ENCODE measurements at regions not wholly inside any gene's neighbourhood (a gene's known extent, or its start where the extent isn't known, plus 50 kb on each side); places are given as distances from the start of the nearest gene placed in this dataset.
"Not testable (repeated sequence)": the region's sequence is repeated elsewhere in the genome, so short reads cannot be mapped to it uniquely, and the experiment has no call there.

DNA sequence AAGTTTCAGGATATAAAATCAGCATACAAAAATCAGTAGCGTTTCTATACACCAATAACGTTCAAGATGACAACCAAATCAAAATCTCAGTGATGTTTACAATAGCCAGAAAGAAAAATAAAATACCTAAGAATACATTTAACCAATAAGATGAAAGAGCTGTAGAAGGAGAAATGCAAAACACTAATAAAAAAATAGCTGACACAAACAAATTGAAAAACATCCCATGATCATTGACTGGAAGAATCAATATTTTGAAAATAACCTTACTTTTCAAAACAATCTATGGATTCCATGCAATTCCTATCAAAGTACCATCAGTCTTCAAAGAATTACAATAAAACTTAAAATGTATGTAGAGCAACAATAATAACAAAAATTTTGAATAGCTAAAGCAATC, 1096.3 kb downstream of the FAT4 start:
- H3K4me3 ChIP-seq = no peak overlapping the region
- no peak for DNase-seq (ENCODE audit: low spot score in 2 of 2)
- no peaks in the 10 kb centered on the region for H3K36me3 ChIP-seq (replicated peaks)
- in situ Hi-C loops (cut with MboI; ENCODE audit: low sequenced_read_pairs) = no loop called here
- H3K27me3 ChIP-seq (ENCODE audit: low read depth) = no peaks in the 10 kb centered on the region
- H3K9me3 ChIP-seq = no peaks in the 10 kb centered on the region
- no peaks in the 10 kb centered on the region for H3K4me1 ChIP-seq

DNA sequence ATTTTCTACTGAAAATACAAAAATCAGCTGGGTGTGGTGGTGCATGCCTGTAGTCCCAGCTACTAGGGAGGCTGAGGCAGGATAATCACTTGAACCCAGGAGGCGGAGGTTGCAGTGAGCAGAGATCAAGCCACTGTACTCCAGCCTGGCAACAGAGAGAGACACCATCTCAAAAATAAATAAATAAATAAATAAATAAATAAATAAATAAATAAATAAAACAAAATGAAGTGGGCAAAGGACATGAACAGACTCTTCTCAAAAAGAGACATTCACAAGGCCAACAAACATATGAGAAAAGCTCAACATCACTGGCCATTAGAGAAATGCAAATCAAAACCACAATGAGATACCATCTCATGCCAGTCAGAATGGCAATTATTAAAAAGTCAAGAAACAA, 1097.6 kb downstream of the FAT4 start:
- in situ Hi-C loops (cut with MboI; ENCODE audit: low sequenced_read_pairs); H3K36me3 ChIP-seq (replicated peaks); H3K9me3 ChIP-seq: not testable (repeated sequence)

GRCh38 chr4:126414741-126415140, 1100.0 kb downstream of the FAT4 start:
- Histone ChIP-seq H3K4me1 (no peaks in the 10 kb centered on the region), H3K36me3 (replicated peaks) (no peaks in the 10 kb centered on the region), H3K27me3 (ENCODE audit: low read depth) (no peaks in the 10 kb centered on the region), H3K4me3 (no peak overlapping the region), H3K9me3 (no peaks in the 10 kb centered on the region)
- in situ Hi-C loops (cut with MboI; ENCODE audit: low sequenced_read_pairs) = no loop called here
- no peak for DNase-seq (ENCODE audit: low spot score in 2 of 2)

More for the DNA sequence above, 1097.6 kb downstream of the FAT4 start:
- H3K4me3 ChIP-seq; DNase-seq (ENCODE audit: low spot score in 2 of 2); H3K27me3 ChIP-seq (ENCODE audit: low read depth); H3K4me1 ChIP-seq: not testable (repeated sequence)

DNA sequence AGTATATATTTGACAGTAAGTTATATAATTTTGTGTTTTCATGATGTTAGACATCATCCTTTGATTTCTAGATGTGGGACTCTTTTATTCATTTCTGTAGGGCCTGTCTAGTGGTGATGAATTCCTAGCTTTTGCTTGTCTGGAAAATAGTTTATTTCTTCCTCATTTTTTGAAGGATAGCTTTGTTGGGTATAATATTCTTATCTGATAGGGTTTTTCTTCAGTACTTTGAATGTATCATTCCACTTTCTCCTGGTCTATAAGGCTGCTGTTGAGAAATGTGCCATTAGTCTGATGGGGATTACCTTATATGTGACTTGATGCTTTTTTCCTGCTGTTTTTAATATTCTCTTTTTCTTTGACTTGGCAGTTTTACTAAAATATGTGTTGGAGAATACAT, 1104.5 kb downstream of the FAT4 start:
- Histone ChIP-seq H3K4me1 (no peaks in the 10 kb centered on the region), H3K4me3 (no peak overlapping the region), H3K36me3 (replicated peaks) (no peaks in the 10 kb centered on the region), H3K27me3 (ENCODE audit: low read depth) (no peaks in the 10 kb centered on the region), H3K9me3 (no peaks in the 10 kb centered on the region)
- in situ Hi-C loops (cut with MboI; ENCODE audit: low sequenced_read_pairs) = no loop called here
- no peak for DNase-seq (ENCODE audit: low spot score in 2 of 2)

DNA sequence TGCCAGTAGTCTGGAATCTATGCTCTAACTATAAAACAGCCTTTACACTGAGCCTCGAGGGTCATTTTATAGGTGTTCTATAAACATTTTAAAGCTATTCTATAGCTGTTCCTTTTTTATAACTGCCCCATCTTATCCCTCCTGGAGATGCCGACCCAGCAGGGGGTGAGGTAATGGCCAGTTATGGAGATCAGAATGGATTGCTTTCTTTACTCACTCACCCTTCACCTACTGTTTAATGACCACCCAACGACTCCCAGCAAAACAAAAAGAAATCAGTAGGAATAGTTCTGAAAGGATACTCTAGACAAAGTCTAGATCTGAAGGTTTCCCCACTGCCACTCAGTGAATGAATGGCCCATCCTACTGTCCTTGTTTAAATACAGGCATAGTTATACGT, 1113.1 kb downstream of the FAT4 start:
- Histone ChIP-seq H3K9me3 (no peaks in the 10 kb centered on the region), H3K4me1 (no peaks in the 10 kb centered on the region), H3K4me3 (no peak overlapping the region), H3K36me3 (replicated peaks) (no peaks in the 10 kb centered on the region), H3K27me3 (ENCODE audit: low read depth) (no peaks in the 10 kb centered on the region)
- in situ Hi-C loops (cut with MboI; ENCODE audit: low sequenced_read_pairs) = no loop called here
- no peak for DNase-seq (ENCODE audit: low spot score in 2 of 2)

- Histone ChIP-seq H3K27me3 (ENCODE audit: low read depth) (no peaks in the 10 kb centered on the region), H3K4me3 (no peak overlapping the region), H3K9me3 (no peaks in the 10 kb centered on the region), H3K36me3 (replicated peaks) (no peaks in the 10 kb centered on the region), H3K4me1 (no peaks in the 10 kb centered on the region)
- in situ Hi-C loops (cut with MboI; ENCODE audit: low sequenced_read_pairs) = no loop called here
- DNase-seq (ENCODE audit: low spot score in 2 of 2) = no peak
Measured at GRCh38 chr4:126431049-126431448, 1116.3 kb downstream of the FAT4 start.

DNA sequence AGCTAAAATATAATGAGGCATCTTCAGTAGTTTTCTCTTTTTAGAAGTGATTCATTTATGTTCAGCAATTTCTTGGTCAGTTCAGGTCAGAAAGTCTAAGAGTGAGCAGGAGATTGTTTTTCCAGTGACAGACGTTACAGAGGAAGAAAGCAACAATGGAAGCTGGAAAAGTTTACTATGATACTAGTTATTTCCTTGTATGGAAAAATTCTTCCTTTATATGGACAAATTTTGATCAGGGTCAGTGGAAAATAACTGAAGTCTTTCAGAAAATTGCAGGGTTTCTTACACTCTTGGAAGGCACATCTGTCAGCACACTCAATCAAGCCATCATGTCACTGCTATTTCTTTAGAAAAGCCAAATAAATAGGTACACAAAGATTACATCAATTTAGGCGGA, 1120.7 kb downstream of the FAT4 start:
- no peak overlapping the region for H3K4me3 ChIP-seq
- in situ Hi-C loops (cut with MboI; ENCODE audit: low sequenced_read_pairs) = no loop called here
- DNase-seq (ENCODE audit: low spot score in 2 of 2) = no peak
- no peaks in the 10 kb centered on the region for H3K36me3 ChIP-seq (replicated peaks)
- H3K9me3 ChIP-seq = no peaks in the 10 kb centered on the region
- no peaks in the 10 kb centered on the region for H3K4me1 ChIP-seq
- no peaks in the 10 kb centered on the region for H3K27me3 ChIP-seq (ENCODE audit: low read depth)

GRCh38 chr4:126440297-126440696, 1125.5 kb downstream of the FAT4 start:
- Histone ChIP-seq H3K4me3 (no peak overlapping the region), H3K4me1 (no peaks in the 10 kb centered on the region; the same call in 1 of the 2 replicates), H3K9me3 (no peaks in the 10 kb centered on the region), H3K27me3 (ENCODE audit: low read depth) (no peaks in the 10 kb centered on the region), H3K36me3 (replicated peaks) (no peaks in the 10 kb centered on the region)
- DNase-seq (ENCODE audit: low spot score in 2 of 2) = no peak
- in situ Hi-C loops (cut with MboI; ENCODE audit: low sequenced_read_pairs) = no loop called here

GRCh38 chr4:126441173-126442035, 1126.6 kb downstream of the FAT4 start:
- Histone ChIP-seq H3K4me1 (no peaks in the 10 kb centered on the region; the same call in 1 of the 2 replicates), H3K9me3 (no peaks in the 10 kb centered on the region), H3K36me3 (replicated peaks) (no peaks in the 10 kb centered on the region), H3K4me3 (no peak overlapping the region), H3K27me3 (ENCODE audit: low read depth) (no peaks in the 10 kb centered on the region)
- DNase-seq (ENCODE audit: low spot score in 2 of 2) = peak in 1 of 2 experiments; percentile 6
- in situ Hi-C loops (cut with MboI; ENCODE audit: low sequenced_read_pairs) = no loop called here

DNA sequence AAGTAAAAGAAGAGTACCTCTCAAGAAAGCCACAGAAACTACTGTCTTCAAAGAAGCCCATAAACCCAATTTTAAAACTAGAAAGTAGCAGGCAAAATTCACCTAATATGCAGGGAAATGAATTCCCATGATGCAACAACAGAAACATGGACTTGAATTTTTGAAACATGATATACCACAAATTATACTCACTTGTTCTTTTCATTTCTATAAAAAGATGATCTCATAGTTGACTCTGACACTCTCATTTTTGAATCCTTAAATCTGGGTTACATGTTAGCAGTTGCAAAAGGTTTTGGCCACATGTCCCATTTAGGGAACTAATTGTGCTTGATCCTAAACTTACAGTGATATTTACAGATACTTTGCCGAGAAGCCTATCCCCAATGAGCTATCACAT, 1130.8 kb downstream of the FAT4 start:
- no peaks in the 10 kb centered on the region for H3K36me3 ChIP-seq (replicated peaks)
- H3K27me3 ChIP-seq (ENCODE audit: low read depth) = no peaks in the 10 kb centered on the region
- no peak for DNase-seq (ENCODE audit: low spot score in 2 of 2)
- in situ Hi-C loops (cut with MboI; ENCODE audit: low sequenced_read_pairs) = no loop called here
- no peak overlapping the region for H3K4me3 ChIP-seq
- no peaks in the 10 kb centered on the region for H3K9me3 ChIP-seq
- peaks cover 4% of the 10 kb centered on the region for H3K4me1 ChIP-seq

DNA sequence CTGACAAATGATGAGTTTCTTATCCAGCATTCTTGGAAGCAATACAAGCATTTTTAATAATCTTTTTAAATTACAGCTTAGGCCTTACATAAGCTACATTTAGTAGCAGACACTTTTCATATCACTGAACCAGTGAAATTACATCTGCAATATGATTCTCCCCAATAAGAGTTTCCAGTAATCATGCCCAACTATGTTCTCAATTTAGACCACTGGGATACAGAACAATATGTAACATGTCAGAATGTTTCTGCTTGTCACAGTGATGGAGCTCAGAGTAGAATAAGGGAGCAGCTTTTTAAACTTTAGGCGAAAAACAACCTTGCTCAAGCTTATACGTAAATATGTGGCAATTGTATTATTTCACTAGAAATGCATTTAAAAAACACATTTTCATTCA, 1132.2 kb downstream of the FAT4 start:
- DNase-seq (ENCODE audit: low spot score in 2 of 2) = no peak
- Histone ChIP-seq H3K4me3 (no peak overlapping the region), H3K4me1 (peaks cover 4% of the 10 kb centered on the region), H3K36me3 (replicated peaks) (no peaks in the 10 kb centered on the region), H3K9me3 (no peaks in the 10 kb centered on the region), H3K27me3 (ENCODE audit: low read depth) (no peaks in the 10 kb centered on the region)
- in situ Hi-C loops (cut with MboI; ENCODE audit: low sequenced_read_pairs) = no loop called here

DNA sequence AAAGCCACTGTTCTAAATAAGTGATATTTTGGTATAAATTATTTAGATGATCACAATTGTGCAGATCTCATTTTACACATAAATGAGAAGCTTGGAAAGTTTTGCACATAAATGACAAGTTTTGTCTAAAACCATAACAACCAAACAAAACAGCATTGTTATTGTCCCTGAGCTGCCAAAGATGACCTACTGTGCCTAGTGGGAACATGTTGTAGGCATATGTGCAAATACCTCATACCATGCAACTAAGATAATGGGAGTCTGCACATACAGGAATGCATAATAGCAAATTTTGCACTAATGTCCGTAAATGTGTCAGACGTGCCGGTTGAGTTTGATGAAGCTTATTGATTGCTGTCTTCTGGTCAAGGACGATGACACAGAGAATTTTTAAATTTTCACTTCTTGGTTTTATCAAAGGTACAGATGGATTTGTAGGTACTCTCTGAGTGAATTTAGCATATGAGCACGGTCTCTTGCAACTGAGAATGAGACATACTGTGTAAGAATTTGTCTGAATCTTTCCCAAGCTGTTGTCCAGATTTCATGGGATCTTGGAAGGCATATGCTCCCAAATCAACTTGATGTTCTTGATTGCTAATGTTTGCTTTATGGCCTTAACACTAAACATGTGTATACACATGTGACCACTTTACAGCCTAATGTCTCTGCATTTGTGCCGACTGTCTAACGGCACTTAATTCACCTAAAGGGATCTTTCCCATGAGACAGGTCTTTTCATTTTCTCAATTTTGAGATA, 1133.5 kb downstream of the FAT4 start:
- no peaks in the 10 kb centered on the region for H3K9me3 ChIP-seq
- DNase-seq (ENCODE audit: low spot score in 2 of 2) = peak in 1 of 2 experiments; percentile 11
- in situ Hi-C loops (cut with MboI; ENCODE audit: low sequenced_read_pairs) = no loop called here

DNA sequence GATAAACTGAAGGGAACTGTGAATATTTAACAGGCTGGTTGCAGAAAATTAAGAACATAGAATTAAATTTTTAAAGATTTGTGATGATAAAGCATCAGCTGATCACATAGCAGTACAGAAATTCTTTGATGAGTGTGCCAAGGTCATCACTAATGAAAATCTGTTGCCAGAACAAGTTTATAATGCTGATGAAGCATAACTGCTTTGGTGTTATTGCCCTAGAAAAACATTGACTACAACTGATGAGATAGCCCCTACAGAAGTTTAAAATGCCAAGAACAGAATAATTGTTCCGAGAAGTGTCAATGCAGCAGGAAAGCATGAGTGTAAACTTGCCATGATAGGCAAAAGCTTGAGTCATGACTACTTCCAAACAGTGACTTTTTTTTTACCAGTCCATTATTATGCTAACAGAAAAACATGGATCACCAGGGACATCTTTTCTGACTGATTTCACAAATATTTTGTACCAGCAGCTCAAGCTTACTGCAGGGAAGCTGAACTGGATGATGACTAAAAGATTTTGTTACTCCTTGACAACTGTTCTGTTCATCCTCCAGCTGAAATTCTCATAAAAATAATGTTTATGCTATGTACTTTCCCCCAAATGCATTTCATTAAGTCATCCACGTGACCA, 1136.6 kb downstream of the FAT4 start:
- Histone ChIP-seq H3K4me3 (no peak overlapping the region), H3K36me3 (replicated peaks) (no peaks in the 10 kb centered on the region), H3K4me1 (peaks cover 4% of the 10 kb centered on the region; the same call in 1 of the 2 replicates), H3K27me3 (ENCODE audit: low read depth) (no peaks in the 10 kb centered on the region), H3K9me3 (no peaks in the 10 kb centered on the region)
- DNase-seq (ENCODE audit: low spot score in 2 of 2) = no peak
- in situ Hi-C loops (cut with MboI; ENCODE audit: low sequenced_read_pairs) = no loop called here

More for the DNA sequence above, 1133.5 kb downstream of the FAT4 start:
- Histone ChIP-seq H3K36me3 (replicated peaks) (no peaks in the 10 kb centered on the region), H3K4me1 (peaks cover 4% of the 10 kb centered on the region; the same call in 1 of the 2 replicates), H3K27me3 (ENCODE audit: low read depth) (no peaks in the 10 kb centered on the region), H3K4me3 (no peak overlapping the region)

DNA sequence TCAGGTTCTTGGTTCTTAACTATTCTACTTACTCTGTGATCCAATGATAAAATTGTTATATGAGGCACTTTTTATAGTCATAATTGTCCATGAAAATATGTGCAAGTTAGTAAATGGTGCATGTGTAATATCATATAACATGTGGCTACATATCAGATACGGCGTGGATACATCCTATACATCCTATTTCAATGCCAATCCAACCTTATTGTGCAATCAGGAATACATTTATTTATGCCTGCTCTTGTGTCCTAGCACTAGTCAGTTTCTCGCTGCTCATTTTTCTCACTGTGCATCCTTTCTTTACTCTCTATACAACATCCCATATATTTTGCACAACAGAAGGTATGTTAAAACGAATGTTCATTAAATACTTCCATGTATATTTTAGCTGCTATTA, 1141.1 kb downstream of the FAT4 start:
- no peak for DNase-seq (ENCODE audit: low spot score in 2 of 2)
- no peaks in the 10 kb centered on the region for H3K9me3 ChIP-seq
- H3K36me3 ChIP-seq (replicated peaks) = no peaks in the 10 kb centered on the region
- no peaks in the 10 kb centered on the region for H3K4me1 ChIP-seq
- in situ Hi-C loops (cut with MboI; ENCODE audit: low sequenced_read_pairs) = no loop called here
- H3K4me3 ChIP-seq = no peak overlapping the region
- no peaks in the 10 kb centered on the region for H3K27me3 ChIP-seq (ENCODE audit: low read depth)
